ENCODE measurements at regions not wholly inside any gene's neighbourhood (a gene's known extent, or its start where the extent isn't known, plus 50 kb on each side); places are given as distances from the start of the nearest gene placed in this dataset.

GRCh38 chrX:41973208-41973607 lies 49.9 kb upstream of the CASK start:
- TF ChIP-seq CTCF (IDR thresholded peaks at IDR 0.05; ENCODE audit: low read length) (no peak), EZH2 (optimal IDR thresholded peaks at IDR 0.05; ENCODE audit: low read depth, low read length) (no peak), EZH2phosphoT487 (IDR thresholded peaks at IDR 0.05; ENCODE audit: low read length) (no peak)

Data from MM.1S (cell line).